ENCODE measurements at regions not wholly inside any gene's neighbourhood (a gene's known extent, or its start where the extent isn't known, plus 50 kb on each side); places are given as distances from the start of the nearest gene placed in this dataset.

DNA sequence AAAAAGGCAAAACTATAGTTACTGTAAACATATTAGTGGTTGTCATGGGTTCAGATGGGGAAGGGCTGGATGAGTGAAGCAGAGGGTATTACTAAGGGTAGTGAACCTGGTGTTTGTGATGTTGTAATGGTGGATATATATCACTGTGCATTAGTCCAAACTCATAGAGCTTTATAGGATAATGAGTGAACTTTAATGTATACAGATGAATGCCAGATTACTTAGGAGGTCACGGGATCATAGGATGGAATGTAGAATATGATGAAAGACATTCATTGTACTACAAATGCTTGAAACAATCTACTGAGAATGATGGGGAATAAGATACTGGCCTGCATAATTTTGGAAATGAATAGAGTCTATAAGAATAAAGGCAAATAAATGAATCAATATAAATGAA, 226.7 kb upstream of the ZNF804A start:
- Histone ChIP-seq H3K27me3 (ENCODE audit: insufficient read depth) (no peaks in the 10 kb centered on the region), H3K79me2 (ENCODE audit: insufficient read depth) (no peaks in the 10 kb centered on the region), H2AFZ (ENCODE audit: low read depth) (no peak overlapping the region), H3F3A (replicated peaks; ENCODE audit: insufficient read depth) (no peaks in the 10 kb centered on the region), H3K36me3 (replicated peaks in 1 of 2; ENCODE audit: control insufficient read depth in 1 of 2, insufficient read depth in 2 of 2, low read length in 1 of 2) (no peaks in the 10 kb centered on the region), H3K9me3 (no peaks in the 10 kb centered on the region), H3K4me2 (no peak overlapping the region), H3K4me1 (ENCODE audit: control insufficient read depth in 1 of 2, insufficient read depth in 2 of 2, low read depth in 1 of 2, low read length in 1 of 2) (no peaks in the 10 kb centered on the region), H3K27ac (ENCODE audit: low read depth in 2 of 2, low read length in 1 of 2) (no peak overlapping the region), H4K20me1 (ENCODE audit: insufficient read depth) (no peaks in the 10 kb centered on the region), H3K4me3 (ENCODE audit: low read depth in 2 of 2, low read length in 1 of 2) (no peak overlapping the region), H3K9me2 (no peaks in the 10 kb centered on the region), H3K9ac (no peak overlapping the region)
- POLR2A ChIA-PET: no interaction called here
- CTCF ChIA-PET: no interaction called here
- WGBS (ENCODE audit: low lambda C conversion rate): 39% methylated on average over 1 of the region's 1 CpG
- no peak for DNase-seq
- no peak for TF ChIP-seq IRF3 (IDR thresholded peaks at IDR 0.05; ENCODE audit: low read depth, low read length)
- TF ChIP-seq SMC3 (IDR thresholded peaks at IDR 0.05; ENCODE audit: low read depth, low read length): no peak
- no peak for TF ChIP-seq POLR2AphosphoS5 (IDR thresholded peaks at IDR 0.05; ENCODE audit: low read depth, low read length)
- TF ChIP-seq, protein P1, sequence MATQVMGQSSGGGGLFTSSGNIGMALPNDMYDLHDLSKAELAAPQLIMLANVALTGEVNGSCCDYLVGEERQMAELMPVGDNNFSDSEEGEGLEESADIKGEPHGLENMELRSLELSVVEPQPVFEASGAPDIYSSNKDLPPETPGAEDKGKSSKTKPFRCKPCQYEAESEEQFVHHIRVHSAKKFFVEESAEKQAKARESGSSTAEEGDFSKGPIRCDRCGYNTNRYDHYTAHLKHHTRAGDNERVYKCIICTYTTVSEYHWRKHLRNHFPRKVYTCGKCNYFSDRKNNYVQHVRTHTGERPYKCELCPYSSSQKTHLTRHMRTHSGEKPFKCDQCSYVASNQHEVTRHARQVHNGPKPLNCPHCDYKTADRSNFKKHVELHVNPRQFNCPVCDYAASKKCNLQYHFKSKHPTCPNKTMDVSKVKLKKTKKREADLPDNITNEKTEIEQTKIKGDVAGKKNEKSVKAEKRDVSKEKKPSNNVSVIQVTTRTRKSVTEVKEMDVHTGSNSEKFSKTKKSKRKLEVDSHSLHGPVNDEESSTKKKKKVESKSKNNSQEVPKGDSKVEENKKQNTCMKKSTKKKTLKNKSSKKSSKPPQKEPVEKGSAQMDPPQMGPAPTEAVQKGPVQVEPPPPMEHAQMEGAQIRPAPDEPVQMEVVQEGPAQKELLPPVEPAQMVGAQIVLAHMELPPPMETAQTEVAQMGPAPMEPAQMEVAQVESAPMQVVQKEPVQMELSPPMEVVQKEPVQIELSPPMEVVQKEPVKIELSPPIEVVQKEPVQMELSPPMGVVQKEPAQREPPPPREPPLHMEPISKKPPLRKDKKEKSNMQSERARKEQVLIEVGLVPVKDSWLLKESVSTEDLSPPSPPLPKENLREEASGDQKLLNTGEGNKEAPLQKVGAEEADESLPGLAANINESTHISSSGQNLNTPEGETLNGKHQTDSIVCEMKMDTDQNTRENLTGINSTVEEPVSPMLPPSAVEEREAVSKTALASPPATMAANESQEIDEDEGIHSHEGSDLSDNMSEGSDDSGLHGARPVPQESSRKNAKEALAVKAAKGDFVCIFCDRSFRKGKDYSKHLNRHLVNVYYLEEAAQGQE (IDR thresholded peaks at IDR 0.05; ENCODE audit: low read depth, low read length): no peak
- TF ChIP-seq CTCF (IDR thresholded peaks at IDR 0.05): no peak
- TF ChIP-seq RAD21 (IDR thresholded peaks at IDR 0.05; ENCODE audit: low read length): no peak
- TF ChIP-seq MXI1 (IDR thresholded peaks at IDR 0.05; ENCODE audit: low read depth, low read length): no peak
- TF ChIP-seq, protein P2, sequence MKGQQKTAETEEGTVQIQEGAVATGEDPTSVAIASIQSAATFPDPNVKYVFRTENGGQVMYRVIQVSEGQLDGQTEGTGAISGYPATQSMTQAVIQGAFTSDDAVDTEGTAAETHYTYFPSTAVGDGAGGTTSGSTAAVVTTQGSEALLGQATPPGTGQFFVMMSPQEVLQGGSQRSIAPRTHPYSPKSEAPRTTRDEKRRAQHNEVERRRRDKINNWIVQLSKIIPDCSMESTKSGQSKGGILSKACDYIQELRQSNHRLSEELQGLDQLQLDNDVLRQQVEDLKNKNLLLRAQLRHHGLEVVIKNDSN (IDR thresholded peaks at IDR 0.05; ENCODE audit: borderline replicate concordance, low read depth): no peak
- TF ChIP-seq RFX5 (IDR thresholded peaks at IDR 0.05; ENCODE audit: low read length): no peak
- TF ChIP-seq GATA2 (CRISPR knock-in tag; IDR thresholded peaks at IDR 0.05): no peak
- no peak for TF ChIP-seq FOXM1 (IDR thresholded peaks at IDR 0.05; ENCODE audit: low read depth)
- TF ChIP-seq, protein P3, sequence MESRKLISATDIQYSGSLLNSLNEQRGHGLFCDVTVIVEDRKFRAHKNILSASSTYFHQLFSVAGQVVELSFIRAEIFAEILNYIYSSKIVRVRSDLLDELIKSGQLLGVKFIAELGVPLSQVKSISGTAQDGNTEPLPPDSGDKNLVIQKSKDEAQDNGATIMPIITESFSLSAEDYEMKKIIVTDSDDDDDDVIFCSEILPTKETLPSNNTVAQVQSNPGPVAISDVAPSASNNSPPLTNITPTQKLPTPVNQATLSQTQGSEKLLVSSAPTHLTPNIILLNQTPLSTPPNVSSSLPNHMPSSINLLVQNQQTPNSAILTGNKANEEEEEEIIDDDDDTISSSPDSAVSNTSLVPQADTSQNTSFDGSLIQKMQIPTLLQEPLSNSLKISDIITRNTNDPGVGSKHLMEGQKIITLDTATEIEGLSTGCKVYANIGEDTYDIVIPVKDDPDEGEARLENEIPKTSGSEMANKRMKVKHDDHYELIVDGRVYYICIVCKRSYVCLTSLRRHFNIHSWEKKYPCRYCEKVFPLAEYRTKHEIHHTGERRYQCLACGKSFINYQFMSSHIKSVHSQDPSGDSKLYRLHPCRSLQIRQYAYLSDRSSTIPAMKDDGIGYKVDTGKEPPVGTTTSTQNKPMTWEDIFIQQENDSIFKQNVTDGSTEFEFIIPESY (IDR thresholded peaks at IDR 0.05; ENCODE audit: borderline replicate concordance, low read depth): no peak
- TF ChIP-seq TCF12 (IDR thresholded peaks at IDR 0.05): no peak
- no peak for TF ChIP-seq RXRA (IDR thresholded peaks at IDR 0.05; ENCODE audit: borderline replicate concordance, low read depth)
- no peak for TF ChIP-seq YY1 (IDR thresholded peaks at IDR 0.05; ENCODE audit: low read depth)
- no peak for TF ChIP-seq SIN3A (IDR thresholded peaks at IDR 0.05; ENCODE audit: borderline replicate concordance, low read depth, low read length)
- TF ChIP-seq FOSL2 (IDR thresholded peaks at IDR 0.05; ENCODE audit: borderline replicate concordance, low read depth): no peak
- no peak for TF ChIP-seq TAF1 (IDR thresholded peaks at IDR 0.05; ENCODE audit: borderline replicate concordance, low read depth, low read length)
- no peak for TF ChIP-seq GABPA (IDR thresholded peaks at IDR 0.05; ENCODE audit: low read depth)

Data from SK-N-SH (cell line).